COLO668 (cell line): ENCODE measurements at regions not wholly inside any gene's neighbourhood (a gene's known extent, or its start where the extent isn't known, plus 50 kb on each side); places are given as distances from the start of the nearest gene placed in this dataset.

Experiments used
- DNase-seq: peaks from one replicate; lab custom pipeline; 2025; ENCODE audit not compliant: unreplicated experiment; lab: John Stamatoyannopoulos, UW

- DNase-seq: no peak
These were observed 420.7 kb upstream of the CADM1 start for GRCh38 chr11:115924744-115925567.

GRCh38 chr11:115922876-115923275 lies 418.7 kb upstream of the CADM1 start:
- peak; percentile 19 for DNase-seq

- DNase-seq: no peak
These were observed 417.8 kb upstream of the CADM1 start for GRCh38 chr11:115921986-115922385.

GRCh38 chr11:115921540-115921939 lies 417.3 kb upstream of the CADM1 start:
- DNase-seq: no peak

- DNase-seq: peak; percentile 32
These were observed 416.7 kb upstream of the CADM1 start for GRCh38 chr11:115920841-115921480.

- DNase-seq: no peak
These were observed 415.9 kb upstream of the CADM1 start for GRCh38 chr11:115920092-115920461.

- no peak for DNase-seq
These were observed 415.3 kb upstream of the CADM1 start for GRCh38 chr11:115919341-115920091.

GRCh38 chr11:115918576-115918975 lies 414.4 kb upstream of the CADM1 start:
- DNase-seq: no peak

- peak; percentile 30 for DNase-seq
These were observed 412.4 kb upstream of the CADM1 start for GRCh38 chr11:115916608-115917007.

- peak; percentile 8 for DNase-seq
These were observed 408.3 kb upstream of the CADM1 start for GRCh38 chr11:115912484-115912945.

- no peak for DNase-seq
These were observed 407.6 kb upstream of the CADM1 start for GRCh38 chr11:115911613-115912346.

GRCh38 chr11:115910379-115910778 lies 406.2 kb upstream of the CADM1 start:
- no peak for DNase-seq

GRCh38 chr11:115906171-115906570 lies 402.0 kb upstream of the CADM1 start:
- no peak for DNase-seq

- no peak for DNase-seq
These were observed 401.3 kb upstream of the CADM1 start for GRCh38 chr11:115905341-115906000.

- no peak for DNase-seq
These were observed 399.0 kb upstream of the CADM1 start for GRCh38 chr11:115903179-115903578.

- DNase-seq: no peak
These were observed 396.9 kb upstream of the CADM1 start for GRCh38 chr11:115901069-115901468.

- DNase-seq: no peak
These were observed 395.9 kb upstream of the CADM1 start for GRCh38 chr11:115900111-115900510.

GRCh38 chr11:115897707-115898106 lies 393.5 kb upstream of the CADM1 start:
- DNase-seq: no peak

GRCh38 chr11:115896084-115896483 lies 391.9 kb upstream of the CADM1 start:
- no peak for DNase-seq

- DNase-seq: no peak
These were observed 391.4 kb upstream of the CADM1 start for GRCh38 chr11:115895594-115895993.

GRCh38 chr11:115894176-115894575 lies 390.0 kb upstream of the CADM1 start:
- no peak for DNase-seq
